Posterior vena cava (tissue), 2 donors: ENCODE measurements at regions not wholly inside any gene's neighbourhood (a gene's known extent, or its start where the extent isn't known, plus 50 kb on each side); places are given as distances from the start of the nearest gene placed in this dataset.
"Not testable (repeated sequence)": the region's sequence is repeated elsewhere in the genome, so short reads cannot be mapped to it uniquely, and the experiment has no call there.

Experiments used
- DNase-seq: peaks from one replicate; pipeline ENCODE4 v3.0.0-alpha.2; 2020; ENCODE audit warnings: low spot score
- intact Hi-C, 2 donors: fragments of 100-400 bp; cut with DNase I; formaldehyde crosslinking; loops; one replicate each; pipeline versions ENCODE4 v1.14.1 to v1.14.2; 2022 to 2023
- donor health status: DM: yes; HTN: yes; CAD: no.
- donor health status: DM: yes; HTN: yes; CAD: no.

- intact Hi-C loops, result no loop called here
- no peak for DNase-seq
These were observed 368.8 kb downstream of the SPRY2 start for GRCh38 chr13:79972066-79972569.

- DNase-seq, result no peak
- intact Hi-C loops, result no loop called here
These were observed 374.4 kb downstream of the SPRY2 start for GRCh38 chr13:79966493-79966895.

GRCh38 chr13:79966059-79966458 lies 374.9 kb downstream of the SPRY2 start:
- DNase-seq, result no peak
- intact Hi-C loops, result no loop called here

DNA sequence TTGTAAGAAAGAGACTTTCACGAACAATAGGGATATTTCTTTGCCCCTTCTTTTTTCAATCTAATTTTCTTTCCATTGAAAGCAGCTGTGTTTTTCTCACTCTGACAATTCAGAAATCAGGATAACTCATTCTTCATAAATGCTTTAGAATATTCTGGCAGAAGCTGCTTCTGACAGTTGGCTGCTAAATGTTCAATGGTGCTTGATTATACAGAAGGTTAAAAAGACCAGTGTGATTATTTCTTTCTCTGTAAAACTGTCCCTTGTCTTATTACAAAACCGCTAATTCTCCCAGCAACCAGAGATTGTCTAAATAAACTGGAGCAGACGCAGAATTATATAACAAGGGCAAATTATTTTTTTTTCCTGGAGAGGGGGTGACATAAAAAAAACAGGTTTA lies 394.4 kb downstream of the SPRY2 start:
- intact Hi-C loops, result no loop called here

DNA sequence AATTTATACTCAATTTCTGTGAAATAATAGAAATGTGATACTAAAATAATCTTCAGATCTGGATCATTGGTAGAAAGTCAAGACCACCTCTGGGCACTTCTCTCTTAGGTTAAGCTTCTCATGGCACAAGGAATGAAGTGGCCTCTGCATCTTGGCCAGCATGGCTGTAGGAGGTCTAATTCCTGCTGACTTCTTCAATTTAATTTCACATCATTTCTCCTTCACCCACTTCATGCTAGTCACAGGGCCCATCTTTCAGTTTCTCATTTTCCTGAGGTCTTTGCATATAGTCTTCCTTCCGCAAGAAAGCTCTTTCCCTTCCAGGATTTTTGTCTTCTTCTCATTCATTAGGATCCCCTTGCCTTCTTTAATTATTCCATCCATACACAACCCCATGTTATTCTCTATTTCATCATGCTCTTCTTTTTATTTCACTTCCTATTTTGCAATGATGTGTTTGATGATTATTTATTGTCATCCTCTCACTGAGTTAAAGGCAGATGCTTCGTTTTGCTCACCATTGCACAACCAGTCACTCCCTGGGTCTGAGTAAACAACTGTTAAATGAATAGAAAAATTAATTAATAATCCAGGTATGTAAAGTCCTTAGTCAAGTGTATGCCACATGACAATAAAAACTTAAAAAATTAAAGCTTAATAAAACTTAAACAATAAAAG lies 397.4 kb downstream of the SPRY2 start:
- intact Hi-C loops, result no loop called here
- no peak for DNase-seq

More for the DNA sequence above, 394.4 kb downstream of the SPRY2 start:
- DNase-seq, result no peak

DNA sequence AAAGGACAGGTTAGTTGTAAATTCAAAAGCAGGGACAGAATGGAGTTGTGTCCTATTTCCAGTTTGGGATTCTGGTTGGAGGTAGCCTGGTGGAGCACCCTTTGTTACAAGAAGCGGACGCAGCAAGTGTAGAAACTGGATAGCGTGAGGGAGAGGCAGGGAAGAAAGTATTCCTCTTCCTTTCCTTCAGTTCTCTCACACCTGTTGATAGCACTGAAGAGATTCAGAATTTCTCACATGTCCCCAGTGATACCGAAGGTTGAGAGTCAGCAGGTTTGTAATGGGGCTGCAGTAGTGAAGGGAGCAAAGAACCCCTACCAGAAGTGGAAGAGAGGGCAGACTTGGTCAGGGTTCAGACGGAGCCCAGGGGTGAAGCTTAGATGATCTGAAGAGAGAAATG lies 399.2 kb downstream of the SPRY2 start:
- DNase-seq, result no peak
- intact Hi-C loops, result no loop called here

GRCh38 chr13:79939689-79940088 lies 401.2 kb downstream of the SPRY2 start:
- intact Hi-C loops, result no loop called here
- DNase-seq, result no peak

- DNase-seq, result no peak
- intact Hi-C loops, result no loop called here
These were observed 403.1 kb downstream of the SPRY2 start for GRCh38 chr13:79937771-79938216.

- no peak for DNase-seq
- intact Hi-C loops, result no loop called here
These were observed 403.6 kb downstream of the SPRY2 start for GRCh38 chr13:79937311-79937710.

DNA sequence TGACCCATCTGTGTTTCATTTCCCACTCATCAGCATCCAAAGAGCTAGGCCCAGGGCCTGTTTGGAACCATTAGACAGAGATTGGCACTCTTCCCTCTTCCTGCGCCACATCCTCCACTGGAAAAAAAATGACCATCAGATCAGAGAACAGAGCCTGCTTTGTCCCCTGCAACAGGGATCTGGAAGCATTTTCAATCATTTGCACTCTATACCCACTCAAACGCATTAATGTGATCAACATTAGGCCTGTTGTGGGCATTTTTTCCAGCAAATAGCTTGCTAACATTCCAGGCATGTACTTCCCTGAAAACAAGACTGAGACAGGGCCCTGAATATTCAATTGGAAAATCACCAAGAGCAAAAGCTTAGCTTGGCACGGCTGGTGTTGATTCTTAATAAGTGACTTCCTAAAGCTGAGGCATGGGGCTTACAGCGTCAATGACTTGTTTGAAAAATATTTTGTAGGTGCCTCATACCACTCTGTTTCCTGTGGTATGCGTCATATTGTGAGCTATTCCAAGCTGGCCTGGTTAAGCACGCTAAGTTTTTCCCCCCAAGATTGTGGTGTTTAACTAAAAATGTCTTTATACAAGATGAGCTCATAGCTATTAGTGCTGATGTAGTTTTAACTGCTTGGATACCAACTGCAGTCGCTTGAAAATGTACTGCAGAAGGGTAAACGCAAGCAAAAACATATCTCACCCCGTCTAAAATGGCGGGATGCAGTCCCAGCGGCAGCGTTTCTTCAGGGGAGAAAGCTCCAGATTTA lies 404.4 kb downstream of the SPRY2 start:
- intact Hi-C loops, result no loop called here

GRCh38 chr13:79935121-79935520 lies 405.8 kb downstream of the SPRY2 start:
- DNase-seq, result no peak
- intact Hi-C loops, result no loop called here

More for the DNA sequence above, 404.4 kb downstream of the SPRY2 start:
- DNase-seq, result no peak

- DNase-seq, result no peak
- intact Hi-C loops, result no loop called here
These were observed 407.5 kb downstream of the SPRY2 start for GRCh38 chr13:79933389-79933788.

GRCh38 chr13:79932556-79932955 lies 408.4 kb downstream of the SPRY2 start:
- DNase-seq, result no peak
- intact Hi-C loops, result no loop called here

- DNase-seq, intact Hi-C loops: not testable (repeated sequence)
These were observed 416.9 kb downstream of the SPRY2 start for GRCh38 chr13:79923973-79924556.

DNA sequence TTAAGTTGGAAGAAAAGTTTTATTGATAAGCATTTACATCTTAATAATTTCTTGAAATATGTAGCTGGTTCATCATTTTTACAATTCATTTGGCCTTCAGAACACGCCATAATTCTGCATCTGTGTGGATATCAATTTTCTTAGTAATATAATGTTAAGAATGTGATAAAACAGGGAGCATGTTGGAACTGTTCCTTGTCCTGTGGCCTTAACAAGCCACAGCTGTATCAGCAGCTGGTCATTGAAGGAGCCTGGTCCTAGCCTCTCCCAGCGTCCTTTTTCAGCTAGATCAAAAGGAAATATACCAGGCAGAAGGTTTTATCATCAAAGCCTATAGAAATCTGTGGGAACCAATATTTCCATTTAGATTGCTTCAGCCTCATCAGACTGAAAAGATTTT lies 421.8 kb downstream of the SPRY2 start:
- DNase-seq, result no peak
- intact Hi-C loops, result no loop called here

- intact Hi-C loops, result no loop called here
- DNase-seq, result no peak
These were observed 422.3 kb downstream of the SPRY2 start for GRCh38 chr13:79918620-79919019.

- intact Hi-C loops, result no loop called here
- no peak for DNase-seq
These were observed 423.3 kb downstream of the SPRY2 start for GRCh38 chr13:79917628-79918027.

GRCh38 chr13:79915114-79915811 lies 425.7 kb downstream of the SPRY2 start:
- DNase-seq, result no peak
- intact Hi-C loops, result no loop called here

- no peak for DNase-seq
- intact Hi-C loops, result no loop called here
These were observed 427.6 kb downstream of the SPRY2 start for GRCh38 chr13:79913141-79913827.
